ENCODE measurements at regions not wholly inside any gene's neighbourhood (a gene's known extent, or its start where the extent isn't known, plus 50 kb on each side); places are given as distances from the start of the nearest gene placed in this dataset.

GRCh38 chr7:85710960-85711359 is 524.1 kb upstream of the SEMA3D start:
- TF ChIP-seq, protein P1, sequence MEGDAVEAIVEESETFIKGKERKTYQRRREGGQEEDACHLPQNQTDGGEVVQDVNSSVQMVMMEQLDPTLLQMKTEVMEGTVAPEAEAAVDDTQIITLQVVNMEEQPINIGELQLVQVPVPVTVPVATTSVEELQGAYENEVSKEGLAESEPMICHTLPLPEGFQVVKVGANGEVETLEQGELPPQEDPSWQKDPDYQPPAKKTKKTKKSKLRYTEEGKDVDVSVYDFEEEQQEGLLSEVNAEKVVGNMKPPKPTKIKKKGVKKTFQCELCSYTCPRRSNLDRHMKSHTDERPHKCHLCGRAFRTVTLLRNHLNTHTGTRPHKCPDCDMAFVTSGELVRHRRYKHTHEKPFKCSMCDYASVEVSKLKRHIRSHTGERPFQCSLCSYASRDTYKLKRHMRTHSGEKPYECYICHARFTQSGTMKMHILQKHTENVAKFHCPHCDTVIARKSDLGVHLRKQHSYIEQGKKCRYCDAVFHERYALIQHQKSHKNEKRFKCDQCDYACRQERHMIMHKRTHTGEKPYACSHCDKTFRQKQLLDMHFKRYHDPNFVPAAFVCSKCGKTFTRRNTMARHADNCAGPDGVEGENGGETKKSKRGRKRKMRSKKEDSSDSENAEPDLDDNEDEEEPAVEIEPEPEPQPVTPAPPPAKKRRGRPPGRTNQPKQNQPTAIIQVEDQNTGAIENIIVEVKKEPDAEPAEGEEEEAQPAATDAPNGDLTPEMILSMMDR (IDR thresholded peaks at IDR 0.05), result no peak
- no peak for TF ChIP-seq POLR2A (IDR thresholded peaks at IDR 0.05)

All from heart left ventricle (tissue), 13 donors.